ENCODE measurements at regions not wholly inside any gene's neighbourhood (a gene's known extent, or its start where the extent isn't known, plus 50 kb on each side); places are given as distances from the start of the nearest gene placed in this dataset.

GRCh38 chr15:96801576-96802150, 471.2 kb downstream of the NR2F2 start:
- H3K27me3 ChIP-seq = no peaks in the 10 kb centered on the region
- TF ChIP-seq CTCF (IDR thresholded peaks at IDR 0.05) (no peak), POLR2A (IDR thresholded peaks at IDR 0.05) (no peak)
- DNase-seq = no peak
- no peaks in the 10 kb centered on the region for H3K9me3 ChIP-seq (replicated peaks in 1 of 3)
- H3K27ac ChIP-seq = no peak overlapping the region
- H3K36me3 ChIP-seq (replicated peaks in 1 of 2) = no peaks in the 10 kb centered on the region
- intact Hi-C loops (cut with DNase I) = no loop called here
- WGBS, 4 donors = 59 to 69% (median 64%) methylated on average over 14 of the region's 14 CpGs
- no peaks in the 10 kb centered on the region for H3K4me1 ChIP-seq (replicated peaks in 1 of 2)
- H3K4me3 ChIP-seq = no peak overlapping the region

- H3K27ac ChIP-seq = no peak overlapping the region
- H3K36me3 ChIP-seq (replicated peaks in 1 of 2) = no peaks in the 10 kb centered on the region
- DNase-seq = no peak
- no peak overlapping the region for H3K4me3 ChIP-seq
- no peaks in the 10 kb centered on the region for H3K9me3 ChIP-seq (replicated peaks in 1 of 3)
- WGBS, 4 donors = 74 to 79% (median 77%) methylated on average over 11 of the region's 11 CpGs
- no peaks in the 10 kb centered on the region for H3K27me3 ChIP-seq
- intact Hi-C loops (cut with DNase I) = no loop called here
- no peak for TF ChIP-seq CTCF (IDR thresholded peaks at IDR 0.05)
- no peak for TF ChIP-seq POLR2A (IDR thresholded peaks at IDR 0.05)
- H3K4me1 ChIP-seq (replicated peaks in 1 of 2) = no peaks in the 10 kb centered on the region
Observed at GRCh38 chr15:96802611-96803255, 472.2 kb downstream of the NR2F2 start.

GRCh38 chr15:96804754-96805153, 474.3 kb downstream of the NR2F2 start:
- 76 to 83% (median 78%) methylated on average over 5 of the region's 5 CpGs for WGBS, 4 donors
- no peaks in the 10 kb centered on the region for H3K27me3 ChIP-seq
- no peaks in the 10 kb centered on the region for H3K9me3 ChIP-seq (replicated peaks in 1 of 3)
- no peak overlapping the region for H3K27ac ChIP-seq
- no peaks in the 10 kb centered on the region for H3K4me1 ChIP-seq (replicated peaks in 1 of 2)
- DNase-seq = no peak
- no peak overlapping the region for H3K4me3 ChIP-seq
- intact Hi-C loops (cut with DNase I) = no loop called here
- H3K36me3 ChIP-seq (replicated peaks in 1 of 2) = no peaks in the 10 kb centered on the region
- no peak for TF ChIP-seq POLR2A (IDR thresholded peaks at IDR 0.05)
- TF ChIP-seq CTCF (IDR thresholded peaks at IDR 0.05) = no peak

- Histone ChIP-seq H3K4me1 (replicated peaks in 1 of 2) (no peaks in the 10 kb centered on the region), H3K27ac (no peak overlapping the region), H3K27me3 (no peaks in the 10 kb centered on the region), H3K9me3 (replicated peaks in 1 of 3) (no peaks in the 10 kb centered on the region), H3K36me3 (replicated peaks in 1 of 2) (no peaks in the 10 kb centered on the region), H3K4me3 (no peak overlapping the region)
- no peak for DNase-seq
- TF ChIP-seq POLR2A (IDR thresholded peaks at IDR 0.05) (no peak), CTCF (IDR thresholded peaks at IDR 0.05) (no peak)
- intact Hi-C loops (cut with DNase I) = no loop called here
- 49 to 67% (median 61%) methylated on average over 3 to 4 of the region's 4 CpGs for WGBS, 4 donors
Observed at GRCh38 chr15:96807361-96807760, 476.9 kb downstream of the NR2F2 start.
